ENCODE measurements at regions not wholly inside any gene's neighbourhood (a gene's known extent, or its start where the extent isn't known, plus 50 kb on each side); places are given as distances from the start of the nearest gene placed in this dataset.

DNA sequence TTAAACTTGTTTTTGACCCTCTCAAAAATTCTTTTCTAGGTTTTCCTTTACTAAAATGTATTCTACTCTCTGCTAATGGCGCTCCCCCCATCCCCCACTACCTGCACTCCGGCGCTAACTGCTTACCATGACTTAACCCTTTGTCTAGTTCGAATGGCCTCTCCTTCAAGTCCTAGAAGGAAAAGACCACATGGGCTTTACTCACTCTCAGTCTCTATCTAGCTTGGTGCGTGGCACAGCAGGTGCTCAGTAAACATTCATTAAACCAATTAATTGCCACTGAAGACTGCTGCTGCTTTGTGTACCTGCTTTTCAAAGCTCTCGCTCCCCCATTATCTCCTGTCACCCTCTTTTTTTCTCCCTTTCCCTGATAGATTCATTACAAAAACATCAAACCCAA lies 457.7 kb upstream of the THRB start:
- H3K27me3 ChIP-seq (ENCODE audit: insufficient read depth, low read depth, low read length): no peaks in the 10 kb centered on the region
- TF ChIP-seq TAF1 (IDR thresholded peaks at IDR 0.05; ENCODE audit: low read depth) (no peak), SMC3 (conservative IDR thresholded peaks at IDR 0.05; ENCODE audit: poor library complexity) (no peak), POLR2AphosphoS5 (IDR thresholded peaks at IDR 0.05) (no peak), EZH2 (IDR thresholded peaks at IDR 0.05; ENCODE audit: borderline replicate concordance, insufficient read depth, low read length, poor library complexity, severe bottlenecking) (no peak), EP300 (conservative IDR thresholded peaks at IDR 0.05; ENCODE audit: poor library complexity, severe bottlenecking) (no peak), RAD21 (conservative IDR thresholded peaks at IDR 0.05) (no peak), CTCF (IDR thresholded peaks at IDR 0.05; ENCODE audit: poor library complexity, severe bottlenecking) (no peak), MXI1 (conservative IDR thresholded peaks at IDR 0.05; ENCODE audit: poor library complexity, severe bottlenecking) (no peak)
- TF ChIP-seq, protein P1, sequence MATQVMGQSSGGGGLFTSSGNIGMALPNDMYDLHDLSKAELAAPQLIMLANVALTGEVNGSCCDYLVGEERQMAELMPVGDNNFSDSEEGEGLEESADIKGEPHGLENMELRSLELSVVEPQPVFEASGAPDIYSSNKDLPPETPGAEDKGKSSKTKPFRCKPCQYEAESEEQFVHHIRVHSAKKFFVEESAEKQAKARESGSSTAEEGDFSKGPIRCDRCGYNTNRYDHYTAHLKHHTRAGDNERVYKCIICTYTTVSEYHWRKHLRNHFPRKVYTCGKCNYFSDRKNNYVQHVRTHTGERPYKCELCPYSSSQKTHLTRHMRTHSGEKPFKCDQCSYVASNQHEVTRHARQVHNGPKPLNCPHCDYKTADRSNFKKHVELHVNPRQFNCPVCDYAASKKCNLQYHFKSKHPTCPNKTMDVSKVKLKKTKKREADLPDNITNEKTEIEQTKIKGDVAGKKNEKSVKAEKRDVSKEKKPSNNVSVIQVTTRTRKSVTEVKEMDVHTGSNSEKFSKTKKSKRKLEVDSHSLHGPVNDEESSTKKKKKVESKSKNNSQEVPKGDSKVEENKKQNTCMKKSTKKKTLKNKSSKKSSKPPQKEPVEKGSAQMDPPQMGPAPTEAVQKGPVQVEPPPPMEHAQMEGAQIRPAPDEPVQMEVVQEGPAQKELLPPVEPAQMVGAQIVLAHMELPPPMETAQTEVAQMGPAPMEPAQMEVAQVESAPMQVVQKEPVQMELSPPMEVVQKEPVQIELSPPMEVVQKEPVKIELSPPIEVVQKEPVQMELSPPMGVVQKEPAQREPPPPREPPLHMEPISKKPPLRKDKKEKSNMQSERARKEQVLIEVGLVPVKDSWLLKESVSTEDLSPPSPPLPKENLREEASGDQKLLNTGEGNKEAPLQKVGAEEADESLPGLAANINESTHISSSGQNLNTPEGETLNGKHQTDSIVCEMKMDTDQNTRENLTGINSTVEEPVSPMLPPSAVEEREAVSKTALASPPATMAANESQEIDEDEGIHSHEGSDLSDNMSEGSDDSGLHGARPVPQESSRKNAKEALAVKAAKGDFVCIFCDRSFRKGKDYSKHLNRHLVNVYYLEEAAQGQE (IDR thresholded peaks at IDR 0.05; ENCODE audit: borderline replicate concordance): no peak
- no peaks in the 10 kb centered on the region for H3K9me2 ChIP-seq (ENCODE audit: insufficient read depth, low read length)
- peak overlapping the region; percentile 64 for H3K9ac ChIP-seq (ENCODE audit: low read length)
- H3K4me3 ChIP-seq (ENCODE audit: low read length): peak overlapping the region; percentile 46
- H3K9me3 ChIP-seq (ENCODE audit: low read length): no peaks in the 10 kb centered on the region
- peak overlapping the region; percentile 24 for H2AFZ ChIP-seq (ENCODE audit: low read depth, low read length)
- H3K79me2 ChIP-seq (replicated peaks; ENCODE audit: insufficient read depth, low read length): no peaks in the 10 kb centered on the region
- no peaks in the 10 kb centered on the region for H3K36me3 ChIP-seq (ENCODE audit: insufficient read depth, low read length)
- H3K27ac ChIP-seq (ENCODE audit: low read length): peak overlapping the region; percentile 93
- no peaks in the 10 kb centered on the region for H4K20me1 ChIP-seq (ENCODE audit: insufficient read depth)
- peaks cover 7% of the 10 kb centered on the region for H3F3A ChIP-seq (ENCODE audit: insufficient read depth, low read length, poor library complexity, severe bottlenecking)
- peak overlapping the region; percentile 62 for H3K4me2 ChIP-seq (ENCODE audit: low read length)

DNA sequence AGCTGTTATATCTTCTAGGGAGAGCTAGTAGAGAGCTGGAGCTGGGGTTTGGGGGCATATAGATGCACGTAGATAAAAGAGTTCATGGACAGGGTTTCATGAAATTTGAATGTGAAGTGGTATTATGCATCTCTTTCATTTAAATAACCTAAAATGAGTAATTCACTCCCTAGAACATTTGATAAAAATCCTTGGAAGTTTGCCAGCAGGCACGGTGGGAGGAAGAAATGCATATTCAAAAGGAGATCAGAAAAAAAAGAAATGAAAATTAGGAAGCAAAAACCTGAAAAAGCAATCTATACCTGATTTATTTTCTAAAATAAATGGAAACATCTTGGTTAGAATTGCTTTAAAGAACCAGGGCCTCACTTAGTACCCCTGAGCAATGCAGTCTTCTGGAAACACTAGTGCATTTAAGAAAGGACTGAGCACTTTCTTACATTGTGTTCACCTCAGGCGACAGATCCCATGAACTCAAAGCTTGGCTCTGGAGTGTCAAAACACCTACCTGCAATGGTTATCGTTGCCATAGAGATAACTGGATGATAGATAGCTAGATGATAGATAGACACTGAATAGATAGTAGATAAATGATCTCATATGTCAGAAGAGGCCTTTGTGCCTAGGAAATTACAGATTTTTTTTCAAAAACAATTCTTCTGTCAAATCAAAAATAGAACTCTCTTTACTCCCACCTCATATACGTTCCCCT lies 458.6 kb upstream of the THRB start:
- Histone ChIP-seq H4K20me1 (ENCODE audit: insufficient read depth) (no peaks in the 10 kb centered on the region), H3K9me2 (ENCODE audit: insufficient read depth, low read length) (no peaks in the 10 kb centered on the region), H3K9ac (ENCODE audit: low read length) (peak overlapping the region; percentile 65), H3F3A (ENCODE audit: insufficient read depth, low read length, poor library complexity, severe bottlenecking) (peaks cover 7% of the 10 kb centered on the region), H3K9me3 (ENCODE audit: low read length) (no peaks in the 10 kb centered on the region), H3K4me2 (ENCODE audit: low read length) (peak overlapping the region; percentile 65), H3K79me2 (replicated peaks; ENCODE audit: insufficient read depth, low read length) (no peaks in the 10 kb centered on the region), H3K27me3 (ENCODE audit: insufficient read depth, low read depth, low read length) (no peaks in the 10 kb centered on the region), H3K27ac (ENCODE audit: low read length) (peak overlapping the region; percentile 93), H3K36me3 (ENCODE audit: insufficient read depth, low read length) (no peaks in the 10 kb centered on the region), H3K4me3 (ENCODE audit: low read length) (peak overlapping the region; percentile 47), H2AFZ (ENCODE audit: low read depth, low read length) (no peak overlapping the region)
- TF ChIP-seq TAF1 (IDR thresholded peaks at IDR 0.05; ENCODE audit: low read depth) (no peak), SMC3 (conservative IDR thresholded peaks at IDR 0.05; ENCODE audit: poor library complexity) (peak; percentile 11), EZH2 (IDR thresholded peaks at IDR 0.05; ENCODE audit: borderline replicate concordance, insufficient read depth, low read length, poor library complexity, severe bottlenecking) (no peak), EP300 (conservative IDR thresholded peaks at IDR 0.05; ENCODE audit: poor library complexity, severe bottlenecking) (peak; percentile 99), RAD21 (conservative IDR thresholded peaks at IDR 0.05) (peak; percentile 27), MXI1 (conservative IDR thresholded peaks at IDR 0.05; ENCODE audit: poor library complexity, severe bottlenecking) (no peak), CTCF (IDR thresholded peaks at IDR 0.05; ENCODE audit: poor library complexity, severe bottlenecking) (no peak), POLR2AphosphoS5 (IDR thresholded peaks at IDR 0.05) (peak; percentile 79)
- TF ChIP-seq, protein P1 (IDR thresholded peaks at IDR 0.05; ENCODE audit: borderline replicate concordance): no peak
